Liver (tissue), 3 donors: ENCODE measurements at regions not wholly inside any gene's neighbourhood (a gene's known extent, or its start where the extent isn't known, plus 50 kb on each side); places are given as distances from the start of the nearest gene placed in this dataset.

ENCODE experiments used
- CTCF ChIP-seq: fragments of 150-350 bp; IDR thresholded peaks from 2 replicates; pipeline ENCODE4 v1.5.1; 2017; ENCODE audit warnings: improper control_type of control experiment, low read depth, low read length; ENCODE audit not compliant: missing input control
- GABPA ChIP-seq, 2 donors: IDR thresholded peaks in 1 of 2; conservative IDR thresholded peaks in 1 of 2; 2 replicates each; pipeline ENCODE4 v1.6.1; 2016; ENCODE audit warnings: antibody characterized with exemption in 2 of 2, mild to moderate bottlenecking in 1 of 2, moderate library complexity in 1 of 2
- HNF4G ChIP-seq: IDR thresholded peaks from 2 replicates; pipeline ENCODE4 v1.6.1; 2016; ENCODE audit warnings: antibody characterized with exemption
- JUND ChIP-seq, 2 donors: IDR thresholded peaks; 2 replicates each; pipeline ENCODE4 v1.6.1; 2016; ENCODE audit warnings: antibody characterized with exemption in 2 of 2
- NR2F2 ChIP-seq: IDR thresholded peaks from 2 replicates; pipeline ENCODE4 v1.6.1; 2016; ENCODE audit warnings: antibody characterized with exemption
- RAD21 ChIP-seq, 2 donors: IDR thresholded peaks; 2 replicates each; pipeline ENCODE4 v1.6.1; 2016; ENCODE audit warnings: antibody characterized with exemption in 2 of 2, mild to moderate bottlenecking in 2 of 2
- SP1 ChIP-seq: IDR thresholded peaks from 2 replicates; pipeline ENCODE4 v1.6.1; 2018; ENCODE audit warnings: antibody characterized with exemption, mild to moderate bottlenecking
- TAF1 ChIP-seq: conservative IDR thresholded peaks from 2 replicates; pipeline ENCODE4 v1.6.1; 2016; ENCODE audit warnings: antibody characterized with exemption, mild to moderate bottlenecking
- YY1 ChIP-seq: IDR thresholded peaks from 2 replicates; pipeline ENCODE4 v1.6.1; 2016; ENCODE audit warnings: antibody characterized with exemption, mild to moderate bottlenecking
- TF ChIP-seq, protein P1 (sequence below): IDR thresholded peaks from 2 replicates; pipeline ENCODE4 v1.6.1; 2016; ENCODE audit warnings: antibody characterized with exemption, mild to moderate bottlenecking
- TF ChIP-seq, protein P2 (sequence below): IDR thresholded peaks from 2 replicates; pipeline ENCODE4 v1.6.1; 2016; ENCODE audit warnings: antibody characterized with exemption
- donor health status: healthy.
- donor health status: healthy.

DNA sequence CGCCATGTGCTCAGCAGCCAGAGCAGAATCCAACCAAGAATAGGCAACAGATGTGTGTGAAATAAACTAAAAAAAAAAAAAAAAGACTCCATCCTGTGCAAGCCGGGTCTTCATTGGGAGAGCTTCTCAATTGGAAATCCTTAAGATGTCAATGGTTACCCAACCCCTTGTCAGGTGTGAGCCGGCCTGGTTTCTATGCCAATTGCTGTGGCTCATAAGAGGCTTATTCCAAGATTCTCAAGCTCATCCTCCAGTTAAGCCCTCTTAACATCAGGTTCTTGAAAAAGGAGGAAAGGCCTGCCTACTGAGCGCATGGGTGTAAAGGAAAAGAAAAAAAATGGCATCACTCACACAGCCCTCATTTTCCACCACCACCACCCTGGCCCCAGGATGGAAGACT is 1084.6 kb downstream of the UQCRFS1 start:
- TF ChIP-seq CTCF (no peak), RAD21 (IDR thresholded peaks at IDR 0.05) (no peak), HNF4G (no peak), TAF1 (no peak), SP1 (no peak), GABPA (IDR thresholded peaks at IDR 0.05 in 1 of 2, conservative IDR thresholded peaks at IDR 0.05 in 1 of 2) (no peak), YY1 (no peak), NR2F2 (no peak), JUND (IDR thresholded peaks at IDR 0.05) (no peak)
- TF ChIP-seq, protein P1, sequence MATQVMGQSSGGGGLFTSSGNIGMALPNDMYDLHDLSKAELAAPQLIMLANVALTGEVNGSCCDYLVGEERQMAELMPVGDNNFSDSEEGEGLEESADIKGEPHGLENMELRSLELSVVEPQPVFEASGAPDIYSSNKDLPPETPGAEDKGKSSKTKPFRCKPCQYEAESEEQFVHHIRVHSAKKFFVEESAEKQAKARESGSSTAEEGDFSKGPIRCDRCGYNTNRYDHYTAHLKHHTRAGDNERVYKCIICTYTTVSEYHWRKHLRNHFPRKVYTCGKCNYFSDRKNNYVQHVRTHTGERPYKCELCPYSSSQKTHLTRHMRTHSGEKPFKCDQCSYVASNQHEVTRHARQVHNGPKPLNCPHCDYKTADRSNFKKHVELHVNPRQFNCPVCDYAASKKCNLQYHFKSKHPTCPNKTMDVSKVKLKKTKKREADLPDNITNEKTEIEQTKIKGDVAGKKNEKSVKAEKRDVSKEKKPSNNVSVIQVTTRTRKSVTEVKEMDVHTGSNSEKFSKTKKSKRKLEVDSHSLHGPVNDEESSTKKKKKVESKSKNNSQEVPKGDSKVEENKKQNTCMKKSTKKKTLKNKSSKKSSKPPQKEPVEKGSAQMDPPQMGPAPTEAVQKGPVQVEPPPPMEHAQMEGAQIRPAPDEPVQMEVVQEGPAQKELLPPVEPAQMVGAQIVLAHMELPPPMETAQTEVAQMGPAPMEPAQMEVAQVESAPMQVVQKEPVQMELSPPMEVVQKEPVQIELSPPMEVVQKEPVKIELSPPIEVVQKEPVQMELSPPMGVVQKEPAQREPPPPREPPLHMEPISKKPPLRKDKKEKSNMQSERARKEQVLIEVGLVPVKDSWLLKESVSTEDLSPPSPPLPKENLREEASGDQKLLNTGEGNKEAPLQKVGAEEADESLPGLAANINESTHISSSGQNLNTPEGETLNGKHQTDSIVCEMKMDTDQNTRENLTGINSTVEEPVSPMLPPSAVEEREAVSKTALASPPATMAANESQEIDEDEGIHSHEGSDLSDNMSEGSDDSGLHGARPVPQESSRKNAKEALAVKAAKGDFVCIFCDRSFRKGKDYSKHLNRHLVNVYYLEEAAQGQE: no peak
- TF ChIP-seq, protein P2, sequence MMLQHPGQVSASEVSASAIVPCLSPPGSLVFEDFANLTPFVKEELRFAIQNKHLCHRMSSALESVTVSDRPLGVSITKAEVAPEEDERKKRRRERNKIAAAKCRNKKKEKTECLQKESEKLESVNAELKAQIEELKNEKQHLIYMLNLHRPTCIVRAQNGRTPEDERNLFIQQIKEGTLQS: no peak
